ENCODE measurements at regions not wholly inside any gene's neighbourhood (a gene's known extent, or its start where the extent isn't known, plus 50 kb on each side); places are given as distances from the start of the nearest gene placed in this dataset.

DNA sequence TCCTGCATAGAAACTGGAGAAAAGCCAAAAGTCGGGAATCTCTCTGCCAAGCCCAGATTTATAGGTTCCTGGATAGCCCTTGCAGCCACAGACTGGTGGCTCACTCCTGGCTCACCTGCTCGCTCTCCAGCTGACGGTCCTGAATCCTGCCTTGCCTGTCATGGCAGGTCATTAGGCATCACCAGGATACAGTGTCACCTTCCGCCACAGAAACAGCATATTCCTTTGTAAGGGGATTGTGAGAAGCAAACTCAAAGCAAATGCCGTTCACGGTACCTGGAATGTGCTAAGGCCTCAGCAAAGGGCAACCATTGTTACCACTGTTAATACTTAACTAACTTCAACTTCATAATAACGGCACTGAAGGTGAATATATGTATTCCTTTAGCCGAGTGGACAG lies 57.1 kb upstream of the GPR45 start:
- H3K4me1 ChIP-seq, result 0 out of 3 replicates have a peak, but pooled peaks cover 2% of the 10 kb centered on the region
- POLR2A ChIA-PET, result no interaction called here
- H3K4me2 ChIP-seq, result no peak overlapping the region
- ATAC-seq, result no peak
- DNase-seq (ENCODE audit: low read depth in 1 of 2, low spot score in 1 of 2), result no peak
- H3K4me3 ChIP-seq, result no peak overlapping the region
- no peak for FAIRE-seq
- WGBS (ENCODE audit: missing lambda C conversion rate), result 69% methylated on average over 8 of the region's 8 CpGs
- no peak overlapping the region for H3K27ac ChIP-seq
- CTCF ChIA-PET, result no interaction called here
- no peaks in the 10 kb centered on the region for H3K9me3 ChIP-seq
- TF ChIP-seq NFE2L2 (conservative IDR thresholded peaks at IDR 0.05; ENCODE audit: low read length) (no peak), GATA3 (IDR thresholded peaks at IDR 0.05; ENCODE audit: borderline replicate concordance) (no peak)

DNA sequence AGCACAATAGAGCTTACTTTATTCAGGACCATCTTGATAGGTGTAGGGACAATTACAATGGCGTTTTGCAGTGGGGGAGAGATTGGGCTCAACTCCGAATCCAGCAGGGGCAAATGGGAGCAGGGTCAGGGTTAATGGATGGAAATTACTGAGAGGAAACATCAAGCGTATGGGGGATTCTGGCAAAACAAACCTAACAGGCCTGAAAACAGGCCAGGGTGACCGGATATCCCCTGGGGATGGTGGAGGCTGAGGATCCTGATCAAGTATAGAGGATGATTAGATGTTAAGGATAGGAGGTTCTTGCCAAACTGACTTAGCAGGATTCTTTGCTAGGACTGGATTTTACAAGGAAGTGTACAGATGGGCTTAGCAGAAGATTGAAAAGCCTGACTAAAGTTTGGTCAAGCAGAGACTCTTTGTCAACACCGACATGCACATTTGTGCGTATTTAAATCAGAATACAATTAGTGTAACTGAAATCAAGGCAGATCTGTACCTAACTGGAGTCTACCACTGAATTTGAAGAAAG lies 54.5 kb upstream of the GPR45 start:
- POLR2A ChIA-PET, result no interaction called here
- 0 out of 3 replicates have a peak, but pooled peaks cover 5% of the 10 kb centered on the region for H3K9me3 ChIP-seq
- H3K27ac ChIP-seq, result no peak overlapping the region
- H3K4me1 ChIP-seq, result no peaks in the 10 kb centered on the region
- WGBS (ENCODE audit: missing lambda C conversion rate), result 53% methylated on average over 6 of the region's 6 CpGs
- no peak for ATAC-seq
- DNase-seq (ENCODE audit: low read depth in 1 of 2, low spot score in 1 of 2), result no peak
- no peak overlapping the region for H3K4me3 ChIP-seq
- CTCF ChIA-PET, result no interaction called here
- no peak for FAIRE-seq
- no peak for TF ChIP-seq RCOR1 (IDR thresholded peaks at IDR 0.05; ENCODE audit: low read depth, low read length)
- TF ChIP-seq E2F6 (IDR thresholded peaks at IDR 0.05; ENCODE audit: borderline replicate concordance, low read depth), result no peak
- no peak for TF ChIP-seq ZC3H11A (IDR thresholded peaks at IDR 0.05)
- TF ChIP-seq POLR2A (IDR thresholded peaks at IDR 0.05; ENCODE audit: low read length), result no peak
- no peak for TF ChIP-seq RFX5 (IDR thresholded peaks at IDR 0.05)
- TF ChIP-seq, protein P1, sequence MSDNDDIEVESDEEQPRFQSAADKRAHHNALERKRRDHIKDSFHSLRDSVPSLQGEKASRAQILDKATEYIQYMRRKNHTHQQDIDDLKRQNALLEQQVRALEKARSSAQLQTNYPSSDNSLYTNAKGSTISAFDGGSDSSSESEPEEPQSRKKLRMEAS (IDR thresholded peaks at IDR 0.05), result no peak
- no peak for TF ChIP-seq SREBF2 (IDR thresholded peaks at IDR 0.05)
- TF ChIP-seq POLR2AphosphoS2 (conservative IDR thresholded peaks at IDR 0.05; ENCODE audit: low read length), result no peak
- TF ChIP-seq JUN (IDR thresholded peaks at IDR 0.05), result no peak
- TF ChIP-seq USF2 (IDR thresholded peaks at IDR 0.05), result no peak
- TF ChIP-seq EHF (CRISPR knock-in tag; IDR thresholded peaks at IDR 0.05), result no peak
- no peak for TF ChIP-seq PHF8 (IDR thresholded peaks at IDR 0.05; ENCODE audit: borderline replicate concordance, low read depth)
- TF ChIP-seq, protein P2, sequence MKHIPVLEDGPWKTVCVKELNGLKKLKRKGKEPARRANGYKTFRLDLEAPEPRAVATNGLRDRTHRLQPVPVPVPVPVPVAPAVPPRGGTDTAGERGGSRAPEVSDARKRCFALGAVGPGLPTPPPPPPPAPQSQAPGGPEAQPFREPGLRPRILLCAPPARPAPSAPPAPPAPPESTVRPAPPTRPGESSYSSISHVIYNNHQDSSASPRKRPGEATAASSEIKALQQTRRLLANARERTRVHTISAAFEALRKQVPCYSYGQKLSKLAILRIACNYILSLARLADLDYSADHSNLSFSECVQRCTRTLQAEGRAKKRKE (CRISPR knock-in tag; IDR thresholded peaks at IDR 0.05; ENCODE audit: low read depth), result no peak
- H3K4me2 ChIP-seq, result no peak overlapping the region

- TF ChIP-seq FOXS1 (CRISPR knock-in tag; IDR thresholded peaks at IDR 0.05) (no peak), ZSCAN20 (CRISPR knock-in tag; IDR thresholded peaks at IDR 0.05) (no peak), RAD21 (conservative IDR thresholded peaks at IDR 0.05 in 1 of 2, IDR thresholded peaks at IDR 0.05 in 1 of 2) (no peak), NR3C1 (IDR thresholded peaks at IDR 0.05) (no peak), ZFP36 (IDR thresholded peaks at IDR 0.05; ENCODE audit: borderline replicate concordance, partially characterized antibody) (no peak), CHD4 (IDR thresholded peaks at IDR 0.05; ENCODE audit: borderline replicate concordance) (no peak), CBX8 (IDR thresholded peaks at IDR 0.05) (no peak), ELK1 (IDR thresholded peaks at IDR 0.05; ENCODE audit: low read depth, low read length) (no peak), SREBF2 (IDR thresholded peaks at IDR 0.05) (no peak), KDM5A (IDR thresholded peaks at IDR 0.05) (no peak), EP300 (IDR thresholded peaks at IDR 0.05) (no peak)
- TF ChIP-seq, protein P3, sequence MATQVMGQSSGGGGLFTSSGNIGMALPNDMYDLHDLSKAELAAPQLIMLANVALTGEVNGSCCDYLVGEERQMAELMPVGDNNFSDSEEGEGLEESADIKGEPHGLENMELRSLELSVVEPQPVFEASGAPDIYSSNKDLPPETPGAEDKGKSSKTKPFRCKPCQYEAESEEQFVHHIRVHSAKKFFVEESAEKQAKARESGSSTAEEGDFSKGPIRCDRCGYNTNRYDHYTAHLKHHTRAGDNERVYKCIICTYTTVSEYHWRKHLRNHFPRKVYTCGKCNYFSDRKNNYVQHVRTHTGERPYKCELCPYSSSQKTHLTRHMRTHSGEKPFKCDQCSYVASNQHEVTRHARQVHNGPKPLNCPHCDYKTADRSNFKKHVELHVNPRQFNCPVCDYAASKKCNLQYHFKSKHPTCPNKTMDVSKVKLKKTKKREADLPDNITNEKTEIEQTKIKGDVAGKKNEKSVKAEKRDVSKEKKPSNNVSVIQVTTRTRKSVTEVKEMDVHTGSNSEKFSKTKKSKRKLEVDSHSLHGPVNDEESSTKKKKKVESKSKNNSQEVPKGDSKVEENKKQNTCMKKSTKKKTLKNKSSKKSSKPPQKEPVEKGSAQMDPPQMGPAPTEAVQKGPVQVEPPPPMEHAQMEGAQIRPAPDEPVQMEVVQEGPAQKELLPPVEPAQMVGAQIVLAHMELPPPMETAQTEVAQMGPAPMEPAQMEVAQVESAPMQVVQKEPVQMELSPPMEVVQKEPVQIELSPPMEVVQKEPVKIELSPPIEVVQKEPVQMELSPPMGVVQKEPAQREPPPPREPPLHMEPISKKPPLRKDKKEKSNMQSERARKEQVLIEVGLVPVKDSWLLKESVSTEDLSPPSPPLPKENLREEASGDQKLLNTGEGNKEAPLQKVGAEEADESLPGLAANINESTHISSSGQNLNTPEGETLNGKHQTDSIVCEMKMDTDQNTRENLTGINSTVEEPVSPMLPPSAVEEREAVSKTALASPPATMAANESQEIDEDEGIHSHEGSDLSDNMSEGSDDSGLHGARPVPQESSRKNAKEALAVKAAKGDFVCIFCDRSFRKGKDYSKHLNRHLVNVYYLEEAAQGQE (IDR thresholded peaks at IDR 0.05), result no peak
- DNase-seq (ENCODE audit: low read depth in 1 of 2, low spot score in 1 of 2), result no peak
- no peak for FAIRE-seq
These were observed 54.0 kb upstream of the GPR45 start for GRCh38 chr2:105187531-105187930.

More at GRCh38 chr2:105187531-105187930, 54.0 kb upstream of the GPR45 start:
- ChIA-PET CTCF (no interaction called here), POLR2A (no interaction called here)
- ATAC-seq, result no peak
- H3K9me3 ChIP-seq, result 0 out of 3 replicates have a peak, but pooled peaks cover 5% of the 10 kb centered on the region
- no peaks in the 10 kb centered on the region for H3K4me1 ChIP-seq
- H3K4me3 ChIP-seq, result no peak overlapping the region
- WGBS (ENCODE audit: missing lambda C conversion rate), result 27% methylated on average over 7 of the region's 7 CpGs
- no peak overlapping the region for H3K27ac ChIP-seq
- no peak overlapping the region for H3K4me2 ChIP-seq
